A549 (cell line): ENCODE measurements at regions not wholly inside any gene's neighbourhood (a gene's known extent, or its start where the extent isn't known, plus 50 kb on each side); places are given as distances from the start of the nearest gene placed in this dataset.
A peak's percentile ranks its signal among the peaks of the same experiment; 100 is the strongest.

Experiments used
- ATAC-seq, 2 experiments: fragments of 200-7000 bp in 1 of 2; fragments of >200 bp in 1 of 2; cut with Nextera tagmentation in 1 of 2; cut with Tn5 transposase in 1 of 2; 3 replicates each; pipeline versions ENCODE4 v1.8.0 to v1.9.1; 2018 to 2020; ENCODE audit warnings: mild to moderate bottlenecking in 1 of 2, moderate library complexity in 1 of 2
- CTCF ChIA-PET: fragments of 300-600 bp; sonication (Branson Sonifier 250); formaldehyde crosslinking; extraction: SDS; loops from one replicate; lab custom pipeline; 2021; ENCODE audit warnings: antibody characterized with exemption, inconsistent platforms; lab: Yijun Ruan, JAX
- POLR2A ChIA-PET: fragments of 350-600 bp; formaldehyde crosslinking; extraction: SDS; loops from one replicate; lab custom pipeline; 2021; ENCODE audit warnings: antibody characterized with exemption, inconsistent platforms; lab: Yijun Ruan, JAX
- DNase-seq, 2 experiments: peaks; one replicate each; pipeline versions ENCODE4 v3.0.0 to v3.0.0-alpha.2; 2011 to 2016; ENCODE audit warnings: low read depth in 1 of 2, low spot score in 1 of 2
- FAIRE-seq: peaks from 2 replicates; lab custom pipeline; 2011; peaks lifted over from hg19 to GRCh38; lab: Jason Lieb, UNC
- H3K27ac ChIP-seq, 2 experiments: fragments of >200 bp; sonication (Bioruptor Twin); formaldehyde crosslinking; 3 replicates each; pipeline ENCODE4 v1.5.1; 2016 to 2017
- H3K4me1 ChIP-seq: fragments of >200 bp; sonication (Bioruptor Twin); formaldehyde crosslinking; 3 replicates; pipeline ENCODE4 v1.6.1; 2016
- H3K4me2 ChIP-seq: fragments of >200 bp; sonication (Bioruptor Twin); formaldehyde crosslinking; 3 replicates; pipeline ENCODE4 v1.6.1; 2016
- H3K4me3 ChIP-seq: fragments of >200 bp; sonication (Bioruptor Twin); formaldehyde crosslinking; 3 replicates; pipeline ENCODE4 v1.5.1; 2016
- H3K9me3 ChIP-seq: fragments of >200 bp; sonication (Bioruptor Twin); formaldehyde crosslinking; 3 replicates; pipeline ENCODE4 v1.6.1; 2016
- BHLHE40 ChIP-seq: IDR thresholded peaks from 2 replicates; pipeline ENCODE4 v1.6.1; 2012; ENCODE audit warnings: low read depth, low read length, inconsistent platforms
- CHD2 ChIP-seq: fragments of 150-350 bp; IDR thresholded peaks from 2 replicates; pipeline ENCODE4 v1.6.1; 2014; ENCODE audit warnings: low read length; ENCODE audit not compliant: partially characterized antibody
- FOSL2 ChIP-seq, 2 experiments: fragments of 450-650 bp in 1 of 2; fragments of >200 bp in 1 of 2; sonication (Bioruptor Twin) in 1 of 2; formaldehyde crosslinking; IDR thresholded peaks; 2 replicates each; pipeline versions ENCODE4 v1.5.0 to v1.6.1; 2016 to 2020; ENCODE audit warnings: mild to moderate bottlenecking in 1 of 2, moderate library complexity in 1 of 2
- FOXS1 ChIP-seq: fragments of 250-450 bp; sonication (Bioruptor Pico); IDR thresholded peaks from 2 replicates; pipeline ENCODE4 v1.5.0; 2020; ENCODE audit warnings: mild to moderate bottlenecking, moderate library complexity
- HOXA7 ChIP-seq: fragments of 250-450 bp; sonication (Bioruptor Pico); IDR thresholded peaks from 2 replicates; pipeline ENCODE4 v1.5.0; 2020; ENCODE audit warnings: mild to moderate bottlenecking, moderate library complexity
- HOXB13 ChIP-seq: fragments of 250-450 bp; sonication (Bioruptor Pico); IDR thresholded peaks from 2 replicates; pipeline ENCODE4 v1.5.0; 2020; ENCODE audit warnings: low read depth, mild to moderate bottlenecking, moderate library complexity
- JUN ChIP-seq, 2 experiments: fragments of >200 bp; sonication (Bioruptor Twin); formaldehyde crosslinking; IDR thresholded peaks; 2 replicates in 1 of 2; 3 replicates in 1 of 2; pipeline ENCODE4 v1.6.1; 2016 to 2017
- KDM1A ChIP-seq: fragments of 200-600 bp; sonication (generic); IDR thresholded peaks from 2 replicates; pipeline ENCODE4 v1.6.1; 2016; ENCODE audit warnings: low read depth, mild to moderate bottlenecking
- POLR2AphosphoS2 ChIP-seq: conservative IDR thresholded peaks from 2 replicates; pipeline ENCODE4 v1.6.1; 2012; ENCODE audit warnings: low read length, improper control_type of control experiment, inconsistent platforms
- RAD21 ChIP-seq, 2 experiments: fragments of >200 bp in 1 of 2; sonication (Bioruptor Twin) in 1 of 2; formaldehyde crosslinking in 1 of 2; IDR thresholded peaks in 1 of 2; conservative IDR thresholded peaks in 1 of 2; 2 replicates in 1 of 2; 3 replicates in 1 of 2; pipeline ENCODE4 v1.6.1; 2012 to 2018; ENCODE audit warnings: inconsistent platforms in 1 of 2
- RARB ChIP-seq: fragments of 250-450 bp; sonication (Bioruptor Pico); IDR thresholded peaks from 2 replicates; pipeline ENCODE4 v1.8.0; 2021; ENCODE audit warnings: mild to moderate bottlenecking, moderate library complexity
- RCOR1 ChIP-seq: fragments of 150-350 bp; IDR thresholded peaks from 2 replicates; pipeline ENCODE4 v1.6.1; 2014; ENCODE audit warnings: antibody characterized with exemption, low read length, low read depth
- RFX5 ChIP-seq: fragments of 450-650 bp; IDR thresholded peaks from 2 replicates; pipeline ENCODE4 v1.7.1; 2014; ENCODE audit warnings: antibody characterized with exemption, mild to moderate bottlenecking, moderate library complexity
- RNF2 ChIP-seq: fragments of 200-600 bp; sonication (generic); IDR thresholded peaks from 2 replicates; pipeline ENCODE4 v1.6.1; 2016; ENCODE audit warnings: low read depth, mild to moderate bottlenecking, antibody characterized with exemption, moderate library complexity, borderline replicate concordance
- SMC3 ChIP-seq: fragments of >200 bp; sonication (Bioruptor Twin); formaldehyde crosslinking; IDR thresholded peaks from 3 replicates; pipeline ENCODE4 v1.6.1; 2018; ENCODE audit warnings: inconsistent platforms
- WGBS: methylation state at CpG from one replicate; pipeline ENCODE4 v1.1.6; 2017; ENCODE audit errors: missing lambda C conversion rate; 5-methylcytosine and 5-hydroxymethylcytosine counted together
- TF ChIP-seq, protein P1 (sequence below): fragments of >200 bp; sonication (Bioruptor Twin); formaldehyde crosslinking; IDR thresholded peaks from 3 replicates; pipeline ENCODE4 v1.5.1; 2016
- TF ChIP-seq, protein P2 (sequence below): fragments of 150-350 bp; IDR thresholded peaks from 2 replicates; pipeline ENCODE4 v1.6.1; 2014; ENCODE audit warnings: low read depth, mild to moderate bottlenecking, low read length
- TF ChIP-seq, protein P3 (sequence below): fragments of 200-600 bp; sonication (generic); IDR thresholded peaks from 2 replicates; pipeline ENCODE4 v1.6.1; 2016; ENCODE audit warnings: antibody characterized with exemption, mild to moderate bottlenecking, moderate library complexity
- TF ChIP-seq, protein P4 (sequence below): fragments of 450-650 bp; IDR thresholded peaks from 2 replicates; pipeline ENCODE4 v1.6.1; 2014; ENCODE audit warnings: antibody characterized with exemption
- TF ChIP-seq, protein P5 (sequence below): fragments of 250-450 bp; sonication (Bioruptor Pico); IDR thresholded peaks from 2 replicates; pipeline ENCODE4 v1.5.0; 2021; ENCODE audit warnings: mild to moderate bottlenecking, moderate library complexity, borderline replicate concordance

DNA sequence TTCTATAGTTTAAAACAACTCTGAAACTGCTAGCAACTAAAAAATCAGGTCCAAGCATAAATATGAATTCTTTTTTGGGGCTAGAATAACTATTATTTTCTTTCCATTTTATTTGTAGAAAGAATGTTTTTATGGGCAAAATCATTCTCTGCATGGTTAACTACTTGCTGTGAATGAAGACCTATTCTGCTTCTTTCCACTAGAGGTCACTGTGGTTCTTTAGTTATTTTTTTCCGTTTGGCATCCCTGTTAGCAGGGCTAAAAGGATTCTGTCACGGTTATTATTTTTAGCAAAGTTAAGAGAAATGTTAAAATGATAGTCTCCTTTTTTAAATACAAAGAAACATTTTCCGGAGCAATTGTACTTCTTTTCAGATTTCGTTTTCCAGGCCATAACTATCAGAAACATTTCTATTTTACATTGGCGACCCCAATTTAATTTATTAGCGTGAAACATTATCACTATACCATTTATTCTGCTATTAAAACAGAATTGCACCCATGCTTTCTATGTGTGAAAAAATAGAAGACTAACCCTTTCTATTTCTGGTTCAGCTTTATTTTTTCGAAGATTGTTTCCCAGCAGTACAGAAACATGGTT, 404.8 kb downstream of the ATP23 start:
- peak; percentile 92 for FAIRE-seq
- H3K4me3 ChIP-seq = no peak overlapping the region

DNA sequence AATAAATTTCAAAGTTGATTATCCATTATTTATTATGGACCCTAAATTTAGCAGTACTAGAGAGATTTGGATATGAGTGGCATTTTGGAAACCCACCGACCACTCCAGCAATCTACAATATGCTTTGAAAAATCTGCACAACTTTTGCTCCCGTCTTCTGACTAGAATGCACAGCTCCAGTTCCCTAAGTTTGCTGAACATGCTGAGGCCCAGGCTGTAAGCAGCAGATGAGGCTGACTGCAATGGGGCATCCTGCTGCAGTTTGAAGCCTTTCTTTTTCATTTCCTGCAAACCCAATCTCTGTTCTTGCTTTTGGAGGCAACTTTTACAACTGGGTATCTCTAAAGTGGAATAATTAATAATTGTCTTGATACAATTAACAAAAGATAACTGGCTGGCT, 405.8 kb downstream of the ATP23 start:
- ATAC-seq (no peak), DNase-seq (no peak), FAIRE-seq (no peak)
- 92% methylated on average over 2 of the region's 2 CpGs for WGBS
- ChIA-PET POLR2A (no interaction called here), CTCF (interaction anchor here (1.0 to 1.4 kb wide), 6 partner anchors 8 to 804 kb away, joined by 3 to 5 read pairs (median 4); no protein-coding TSS in a partner anchor)
- H3K4me2 ChIP-seq = no peak overlapping the region
- H3K4me1 ChIP-seq = peaks cover 5% of the 10 kb centered on the region; the same call in 1 of the 3 replicates
- H3K4me3 ChIP-seq = no peak overlapping the region
- peaks cover 19% of the 10 kb centered on the region; the same call in 2 of the 3 replicates for H3K9me3 ChIP-seq
- H3K27ac ChIP-seq = peak overlapping the region; percentile 8 to 41; a peak in 3 of 6 replicates
- TF ChIP-seq RFX5 (no peak), HOXA7 (CRISPR knock-in tag) (no peak), KDM1A (no peak), RARB (CRISPR knock-in tag) (no peak)

More for the DNA sequence above, 404.8 kb downstream of the ATP23 start:
- Histone ChIP-seq H3K4me1 (peaks cover 9% of the 10 kb centered on the region; the same call in 1 of the 3 replicates), H3K9me3 (peaks cover 19% of the 10 kb centered on the region; the same call in 2 of the 3 replicates), H3K27ac (peak overlapping the region; percentile 12 to 41; a peak in 3 of 6 replicates), H3K4me2 (no peak overlapping the region)
- POLR2A ChIA-PET = no interaction called here
- CTCF ChIA-PET = interaction anchor here (0.6 to 1.4 kb wide), 7 partner anchors 9 to 805 kb away, joined by 3 to 5 read pairs (median 3); no protein-coding TSS in a partner anchor
- DNase-seq = peak; percentile 30 to 46
- TF ChIP-seq POLR2AphosphoS2 (no peak), RCOR1 (no peak), CHD2 (no peak), SMC3 (peak; percentile 93), RNF2 (no peak), RAD21 (conservative IDR thresholded peaks at IDR 0.05 in 1 of 2, IDR thresholded peaks at IDR 0.05 in 1 of 2) (peak; percentile 91 to 96)
- TF ChIP-seq, protein P1, sequence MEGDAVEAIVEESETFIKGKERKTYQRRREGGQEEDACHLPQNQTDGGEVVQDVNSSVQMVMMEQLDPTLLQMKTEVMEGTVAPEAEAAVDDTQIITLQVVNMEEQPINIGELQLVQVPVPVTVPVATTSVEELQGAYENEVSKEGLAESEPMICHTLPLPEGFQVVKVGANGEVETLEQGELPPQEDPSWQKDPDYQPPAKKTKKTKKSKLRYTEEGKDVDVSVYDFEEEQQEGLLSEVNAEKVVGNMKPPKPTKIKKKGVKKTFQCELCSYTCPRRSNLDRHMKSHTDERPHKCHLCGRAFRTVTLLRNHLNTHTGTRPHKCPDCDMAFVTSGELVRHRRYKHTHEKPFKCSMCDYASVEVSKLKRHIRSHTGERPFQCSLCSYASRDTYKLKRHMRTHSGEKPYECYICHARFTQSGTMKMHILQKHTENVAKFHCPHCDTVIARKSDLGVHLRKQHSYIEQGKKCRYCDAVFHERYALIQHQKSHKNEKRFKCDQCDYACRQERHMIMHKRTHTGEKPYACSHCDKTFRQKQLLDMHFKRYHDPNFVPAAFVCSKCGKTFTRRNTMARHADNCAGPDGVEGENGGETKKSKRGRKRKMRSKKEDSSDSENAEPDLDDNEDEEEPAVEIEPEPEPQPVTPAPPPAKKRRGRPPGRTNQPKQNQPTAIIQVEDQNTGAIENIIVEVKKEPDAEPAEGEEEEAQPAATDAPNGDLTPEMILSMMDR = peak; percentile 87
- ATAC-seq = peak; percentile 87 to 88; a peak in 5 of 6 replicates
- 33% methylated on average over 7 of the region's 7 CpGs for WGBS

DNA sequence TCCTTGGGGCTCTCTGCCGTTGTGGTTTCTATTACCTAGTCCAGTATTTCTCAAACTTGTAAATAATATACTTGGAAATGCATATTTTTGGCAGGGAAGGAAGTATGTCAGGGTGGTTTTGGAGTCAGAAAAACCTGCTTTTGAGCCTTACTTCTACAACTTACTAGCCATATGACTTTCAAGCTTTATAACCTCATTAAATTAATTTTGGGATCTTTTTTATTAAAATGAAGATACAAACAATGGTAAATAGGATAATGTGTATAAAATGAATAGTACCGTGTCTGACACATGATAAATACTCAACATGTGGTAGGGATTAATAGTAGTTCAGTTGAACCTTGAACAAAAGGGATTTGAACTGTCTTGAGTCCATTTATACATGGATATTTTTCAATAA, 406.3 kb downstream of the ATP23 start:
- H3K9me3 ChIP-seq = peaks cover 19% of the 10 kb centered on the region; the same call in 2 of the 3 replicates
- no peak for DNase-seq
- no peak for TF ChIP-seq FOXS1 (CRISPR knock-in tag)
- TF ChIP-seq, protein P2, sequence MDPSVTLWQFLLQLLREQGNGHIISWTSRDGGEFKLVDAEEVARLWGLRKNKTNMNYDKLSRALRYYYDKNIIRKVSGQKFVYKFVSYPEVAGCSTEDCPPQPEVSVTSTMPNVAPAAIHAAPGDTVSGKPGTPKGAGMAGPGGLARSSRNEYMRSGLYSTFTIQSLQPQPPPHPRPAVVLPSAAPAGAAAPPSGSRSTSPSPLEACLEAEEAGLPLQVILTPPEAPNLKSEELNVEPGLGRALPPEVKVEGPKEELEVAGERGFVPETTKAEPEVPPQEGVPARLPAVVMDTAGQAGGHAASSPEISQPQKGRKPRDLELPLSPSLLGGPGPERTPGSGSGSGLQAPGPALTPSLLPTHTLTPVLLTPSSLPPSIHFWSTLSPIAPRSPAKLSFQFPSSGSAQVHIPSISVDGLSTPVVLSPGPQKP = no peak
- TF ChIP-seq BHLHE40 = no peak
- TF ChIP-seq, protein P3, sequence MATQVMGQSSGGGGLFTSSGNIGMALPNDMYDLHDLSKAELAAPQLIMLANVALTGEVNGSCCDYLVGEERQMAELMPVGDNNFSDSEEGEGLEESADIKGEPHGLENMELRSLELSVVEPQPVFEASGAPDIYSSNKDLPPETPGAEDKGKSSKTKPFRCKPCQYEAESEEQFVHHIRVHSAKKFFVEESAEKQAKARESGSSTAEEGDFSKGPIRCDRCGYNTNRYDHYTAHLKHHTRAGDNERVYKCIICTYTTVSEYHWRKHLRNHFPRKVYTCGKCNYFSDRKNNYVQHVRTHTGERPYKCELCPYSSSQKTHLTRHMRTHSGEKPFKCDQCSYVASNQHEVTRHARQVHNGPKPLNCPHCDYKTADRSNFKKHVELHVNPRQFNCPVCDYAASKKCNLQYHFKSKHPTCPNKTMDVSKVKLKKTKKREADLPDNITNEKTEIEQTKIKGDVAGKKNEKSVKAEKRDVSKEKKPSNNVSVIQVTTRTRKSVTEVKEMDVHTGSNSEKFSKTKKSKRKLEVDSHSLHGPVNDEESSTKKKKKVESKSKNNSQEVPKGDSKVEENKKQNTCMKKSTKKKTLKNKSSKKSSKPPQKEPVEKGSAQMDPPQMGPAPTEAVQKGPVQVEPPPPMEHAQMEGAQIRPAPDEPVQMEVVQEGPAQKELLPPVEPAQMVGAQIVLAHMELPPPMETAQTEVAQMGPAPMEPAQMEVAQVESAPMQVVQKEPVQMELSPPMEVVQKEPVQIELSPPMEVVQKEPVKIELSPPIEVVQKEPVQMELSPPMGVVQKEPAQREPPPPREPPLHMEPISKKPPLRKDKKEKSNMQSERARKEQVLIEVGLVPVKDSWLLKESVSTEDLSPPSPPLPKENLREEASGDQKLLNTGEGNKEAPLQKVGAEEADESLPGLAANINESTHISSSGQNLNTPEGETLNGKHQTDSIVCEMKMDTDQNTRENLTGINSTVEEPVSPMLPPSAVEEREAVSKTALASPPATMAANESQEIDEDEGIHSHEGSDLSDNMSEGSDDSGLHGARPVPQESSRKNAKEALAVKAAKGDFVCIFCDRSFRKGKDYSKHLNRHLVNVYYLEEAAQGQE = no peak
- no peak for TF ChIP-seq JUN (IDR thresholded peaks at IDR 0.05)
- TF ChIP-seq HOXA7 (CRISPR knock-in tag) = no peak
- no peak for TF ChIP-seq HOXB13 (CRISPR knock-in tag)
- TF ChIP-seq, protein P4, sequence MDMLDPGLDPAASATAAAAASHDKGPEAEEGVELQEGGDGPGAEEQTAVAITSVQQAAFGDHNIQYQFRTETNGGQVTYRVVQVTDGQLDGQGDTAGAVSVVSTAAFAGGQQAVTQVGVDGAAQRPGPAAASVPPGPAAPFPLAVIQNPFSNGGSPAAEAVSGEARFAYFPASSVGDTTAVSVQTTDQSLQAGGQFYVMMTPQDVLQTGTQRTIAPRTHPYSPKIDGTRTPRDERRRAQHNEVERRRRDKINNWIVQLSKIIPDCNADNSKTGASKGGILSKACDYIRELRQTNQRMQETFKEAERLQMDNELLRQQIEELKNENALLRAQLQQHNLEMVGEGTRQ = no peak
- no peak for TF ChIP-seq FOSL2 (IDR thresholded peaks at IDR 0.05)
- TF ChIP-seq FOSL2 (CRISPR knock-in tag; IDR thresholded peaks at IDR 0.05) = no peak
- TF ChIP-seq, protein P5, sequence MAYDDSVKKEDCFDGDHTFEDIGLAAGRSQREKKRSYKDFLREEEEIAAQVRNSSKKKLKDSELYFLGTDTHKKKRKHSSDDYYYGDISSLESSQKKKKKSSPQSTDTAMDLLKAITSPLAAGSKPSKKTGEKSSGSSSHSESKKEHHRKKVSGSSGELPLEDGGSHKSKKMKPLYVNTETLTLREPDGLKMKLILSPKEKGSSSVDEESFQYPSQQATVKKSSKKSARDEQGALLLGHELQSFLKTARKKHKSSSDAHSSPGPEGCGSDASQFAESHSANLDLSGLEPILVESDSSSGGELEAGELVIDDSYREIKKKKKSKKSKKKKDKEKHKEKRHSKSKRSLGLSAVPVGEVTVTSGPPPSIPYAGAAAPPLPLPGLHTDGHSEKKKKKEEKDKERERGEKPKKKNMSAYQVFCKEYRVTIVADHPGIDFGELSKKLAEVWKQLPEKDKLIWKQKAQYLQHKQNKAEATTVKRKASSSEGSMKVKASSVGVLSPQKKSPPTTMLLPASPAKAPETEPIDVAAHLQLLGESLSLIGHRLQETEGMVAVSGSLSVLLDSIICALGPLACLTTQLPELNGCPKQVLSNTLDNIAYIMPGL (CRISPR knock-in tag) = no peak
- FAIRE-seq = no peak
- 94% methylated on average over 2 of the region's 2 CpGs for WGBS
- H3K27ac ChIP-seq = peak overlapping the region; percentile 8 to 41; a peak in 2 of 6 replicates
- CTCF ChIA-PET = interaction anchor here (1.4 to 2.8 kb wide), 3 partner anchors 8 to 803 kb away, joined by 3 to 8 read pairs (median 4); no protein-coding TSS in a partner anchor
- no peak overlapping the region for H3K4me3 ChIP-seq
- H3K4me1 ChIP-seq = peaks cover 5% of the 10 kb centered on the region; the same call in 1 of the 3 replicates
- ATAC-seq = no peak
- H3K4me2 ChIP-seq = no peak overlapping the region
- POLR2A ChIA-PET = no interaction called here
